Nephron progenitor cell (in vitro differentiated cells): ENCODE measurements at regions not wholly inside any gene's neighbourhood (a gene's known extent, or its start where the extent isn't known, plus 50 kb on each side); places are given as distances from the start of the nearest gene placed in this dataset.
A peak's percentile ranks its signal among the peaks of the same experiment; 100 is the strongest.

Source experiments
- DNase-seq: peaks from one replicate; pipeline ENCODE4 v3.0.0; 2021
- H3K27ac Mint-ChIP-seq: 2 replicates; pipeline ENCODE4 v1.8.0; 2021; ENCODE audit warnings: mild to moderate bottlenecking, moderate library complexity, mixed read lengths
- H3K27me3 Mint-ChIP-seq: 2 replicates; pipeline ENCODE4 v1.8.0; 2021; ENCODE audit warnings: mild to moderate bottlenecking, low read depth, mixed read lengths; ENCODE audit not compliant: poor library complexity
- H3K36me3 Mint-ChIP-seq: 2 replicates; pipeline ENCODE4 v1.8.0; 2021; ENCODE audit warnings: low read depth, mixed read lengths
- H3K4me1 Mint-ChIP-seq: 2 replicates; pipeline ENCODE4 v1.8.0; 2021; ENCODE audit warnings: mixed read lengths
- H3K4me3 Mint-ChIP-seq: 2 replicates; pipeline ENCODE4 v1.8.0; 2021; ENCODE audit warnings: mild to moderate bottlenecking, moderate library complexity, mixed read lengths
- H3K9me3 Mint-ChIP-seq: 2 replicates; pipeline ENCODE4 v1.8.0; 2021; ENCODE audit warnings: mild to moderate bottlenecking, moderate library complexity, mixed read lengths
- CTCF ChIP-seq: fragments of 200-600 bp; sonication (generic); IDR thresholded peaks from 2 replicates; pipeline ENCODE4 v1.5.0; 2021; ENCODE audit warnings: antibody characterized with exemption

- DNase-seq: no peak
- H3K4me3 Mint-ChIP-seq: no peak overlapping the region
Observed at GRCh38 chr5:10045376-10045775, 204.3 kb downstream of the ATPSCKMT start.

GRCh38 chr5:10036136-10036815 is 213.4 kb downstream of the ATPSCKMT start:
- Mint-ChIP-seq H3K27ac (no peak overlapping the region), H3K36me3 (no peaks in the 10 kb centered on the region), H3K4me1 (peaks cover 10% of the 10 kb centered on the region), H3K4me3 (no peak overlapping the region), H3K9me3 (no peaks in the 10 kb centered on the region), H3K27me3 (peaks cover 3% of the 10 kb centered on the region)
- no peak for DNase-seq
- no peak for TF ChIP-seq CTCF

More at GRCh38 chr5:10045376-10045775, 204.3 kb downstream of the ATPSCKMT start:
- Mint-ChIP-seq H3K4me1 (no peaks in the 10 kb centered on the region), H3K27me3 (peaks cover 8% of the 10 kb centered on the region), H3K36me3 (no peaks in the 10 kb centered on the region), H3K9me3 (peaks cover 11% of the 10 kb centered on the region), H3K27ac (no peak overlapping the region)
- no peak for TF ChIP-seq CTCF

GRCh38 chr5:10034001-10034400 is 215.7 kb downstream of the ATPSCKMT start:
- no peaks in the 10 kb centered on the region for H3K36me3 Mint-ChIP-seq

GRCh38 chr5:10031817-10032216 is 217.9 kb downstream of the ATPSCKMT start:
- DNase-seq: no peak
- Mint-ChIP-seq H3K27ac (no peak overlapping the region), H3K9me3 (peaks cover 24% of the 10 kb centered on the region), H3K36me3 (no peaks in the 10 kb centered on the region), H3K4me1 (no peaks in the 10 kb centered on the region), H3K27me3 (no peaks in the 10 kb centered on the region), H3K4me3 (no peak overlapping the region)
- no peak for TF ChIP-seq CTCF

More at GRCh38 chr5:10034001-10034400, 215.7 kb downstream of the ATPSCKMT start:
- peaks cover 6% of the 10 kb centered on the region for H3K9me3 Mint-ChIP-seq
- TF ChIP-seq CTCF: no peak
- H3K4me1 Mint-ChIP-seq: peaks cover 10% of the 10 kb centered on the region
- no peak for DNase-seq
- no peak overlapping the region for H3K27ac Mint-ChIP-seq
- no peaks in the 10 kb centered on the region for H3K27me3 Mint-ChIP-seq
- H3K4me3 Mint-ChIP-seq: no peak overlapping the region

- peaks cover 37% of the 10 kb centered on the region for H3K9me3 Mint-ChIP-seq
- H3K4me3 Mint-ChIP-seq: no peak overlapping the region
- no peaks in the 10 kb centered on the region for H3K4me1 Mint-ChIP-seq
- peaks cover 5% of the 10 kb centered on the region for H3K36me3 Mint-ChIP-seq
- H3K27me3 Mint-ChIP-seq: no peaks in the 10 kb centered on the region
- peak; percentile 39 for TF ChIP-seq CTCF
- DNase-seq: peak; percentile 18
- H3K27ac Mint-ChIP-seq: no peak overlapping the region
Observed at GRCh38 chr5:10030219-10030831, 219.4 kb downstream of the ATPSCKMT start.

- Mint-ChIP-seq H3K36me3 (peaks cover 10% of the 10 kb centered on the region), H3K9me3 (peaks cover 64% of the 10 kb centered on the region), H3K27ac (no peak overlapping the region), H3K4me1 (no peaks in the 10 kb centered on the region), H3K27me3 (no peaks in the 10 kb centered on the region), H3K4me3 (no peak overlapping the region)
- DNase-seq: no peak
- no peak for TF ChIP-seq CTCF
Observed at GRCh38 chr5:10023494-10023893, 226.2 kb downstream of the ATPSCKMT start.
